Astrocyte (in vitro differentiated cells and primary cell): ENCODE measurements at regions not wholly inside any gene's neighbourhood (a gene's known extent, or its start where the extent isn't known, plus 50 kb on each side); places are given as distances from the start of the nearest gene placed in this dataset.

ENCODE experiments used
- CTCF ChIP-seq: IDR thresholded peaks from 2 replicates; pipeline ENCODE4 v1.5.1; 2011; ENCODE audit warnings: low read depth, mild to moderate bottlenecking, inconsistent platforms, low read length, moderate library complexity; ENCODE audit not compliant: insufficient read depth
- EZH2 ChIP-seq: IDR thresholded peaks from 2 replicates; pipeline ENCODE4 v1.6.1; 2012; ENCODE audit warnings: mild to moderate bottlenecking, low read length, inconsistent platforms; ENCODE audit not compliant: insufficient read depth

- TF ChIP-seq CTCF (no peak), EZH2 (no peak)
Observed at GRCh38 chrY:7177631-7178030, 266.1 kb upstream of the AMELY start.
